K562 (cell line): ENCODE measurements at regions not wholly inside any gene's neighbourhood (a gene's known extent, or its start where the extent isn't known, plus 50 kb on each side); places are given as distances from the start of the nearest gene placed in this dataset.

Experiments
- CHD2 ChIP-seq: IDR thresholded peaks from 2 replicates; pipeline ENCODE4 v1.6.1; 2011; ENCODE audit warnings: low read depth, low read length
- FOXP4 ChIP-seq: sonication (generic); formaldehyde crosslinking; IDR thresholded peaks from 2 replicates; pipeline ENCODE4 v1.8.0; 2022; ENCODE audit warnings: mild to moderate bottlenecking, missing genetic modification reagents, borderline replicate concordance
- GTF2F1 ChIP-seq: IDR thresholded peaks from 2 replicates; pipeline ENCODE4 v1.6.1; 2011; ENCODE audit warnings: low read depth, low read length, improper control_type of control experiment
- POLR2A ChIP-seq: fragments of 450-650 bp; conservative IDR thresholded peaks from 2 replicates; pipeline ENCODE4 v1.6.1; 2016
- TCF7L2 ChIP-seq: fragments of 150-350 bp; IDR thresholded peaks from 2 replicates; pipeline ENCODE4 v1.6.1; 2016; ENCODE audit warnings: low read depth, mild to moderate bottlenecking, low read length, moderate library complexity
- VEZF1 ChIP-seq: fragments of 200-800 bp; sonication (Bioruptor generic); IDR thresholded peaks from 2 replicates; pipeline ENCODE4 v1.6.1; 2017; ENCODE audit warnings: missing genetic modification characterization, missing compliant biosample characterization
- ZNF184 ChIP-seq: sonication (generic); formaldehyde crosslinking; IDR thresholded peaks from 2 replicates; pipeline ENCODE4 v1.5.0; 2020; ENCODE audit warnings: missing genetic modification reagents

GRCh38 chr22:48981371-48982061 is 846.2 kb downstream of the BRD1 start:
- TF ChIP-seq FOXP4 (CRISPR knock-in tag) (no peak), POLR2A (no peak), CHD2 (no peak), TCF7L2 (no peak), VEZF1 (no peak), ZNF184 (no peak), GTF2F1 (no peak)
